ENCODE measurements at regions not wholly inside any gene's neighbourhood (a gene's known extent, or its start where the extent isn't known, plus 50 kb on each side); places are given as distances from the start of the nearest gene placed in this dataset.

- Histone ChIP-seq H3K9ac (no peak overlapping the region), H3K9me2 (no peaks in the 10 kb centered on the region), H3K4me3 (ENCODE audit: low read depth in 2 of 2, low read length in 1 of 2) (no peak overlapping the region), H3K9me3 (no peaks in the 10 kb centered on the region), H4K20me1 (ENCODE audit: insufficient read depth) (no peaks in the 10 kb centered on the region), H3K79me2 (ENCODE audit: insufficient read depth) (no peaks in the 10 kb centered on the region), H3K4me1 (ENCODE audit: control insufficient read depth in 1 of 2, insufficient read depth in 2 of 2, low read depth in 1 of 2, low read length in 1 of 2) (peaks cover 0 to 23% of the 10 kb centered on the region in 2 experiments; a peak in 2 of 4 replicates), H3K27me3 (ENCODE audit: insufficient read depth) (no peaks in the 10 kb centered on the region), H3K4me2 (no peak overlapping the region), H2AFZ (ENCODE audit: low read depth) (no peak overlapping the region), H3F3A (replicated peaks; ENCODE audit: insufficient read depth) (no peaks in the 10 kb centered on the region), H3K36me3 (replicated peaks in 1 of 2; ENCODE audit: control insufficient read depth in 1 of 2, insufficient read depth in 2 of 2, low read length in 1 of 2) (no peaks in the 10 kb centered on the region), H3K27ac (ENCODE audit: low read depth in 2 of 2, low read length in 1 of 2) (no peak overlapping the region)
- 38% methylated on average over 8 of the region's 8 CpGs for WGBS (ENCODE audit: low lambda C conversion rate)
- TF ChIP-seq CHD2 (IDR thresholded peaks at IDR 0.05; ENCODE audit: low read length, partially characterized antibody) (no peak), NFIC (IDR thresholded peaks at IDR 0.05; ENCODE audit: borderline replicate concordance) (no peak), TAF1 (IDR thresholded peaks at IDR 0.05; ENCODE audit: borderline replicate concordance, low read depth, low read length) (no peak), EZH2phosphoT487 (IDR thresholded peaks at IDR 0.05; ENCODE audit: borderline replicate concordance, low read depth) (no peak), RXRA (IDR thresholded peaks at IDR 0.05; ENCODE audit: borderline replicate concordance, low read depth) (no peak), RFX5 (IDR thresholded peaks at IDR 0.05; ENCODE audit: low read length) (no peak), MXI1 (IDR thresholded peaks at IDR 0.05; ENCODE audit: low read depth, low read length) (no peak), FOXM1 (IDR thresholded peaks at IDR 0.05; ENCODE audit: low read depth) (no peak), FOSL2 (IDR thresholded peaks at IDR 0.05; ENCODE audit: borderline replicate concordance, low read depth) (no peak), JUND (IDR thresholded peaks at IDR 0.05) (no peak), TCF12 (IDR thresholded peaks at IDR 0.05) (no peak), CTCF (IDR thresholded peaks at IDR 0.05) (no peak), TEAD4 (IDR thresholded peaks at IDR 0.05; ENCODE audit: borderline replicate concordance, insufficient read depth) (no peak), MEF2A (IDR thresholded peaks at IDR 0.05; ENCODE audit: borderline replicate concordance, low read depth) (no peak), EP300 (IDR thresholded peaks at IDR 0.05; ENCODE audit: borderline replicate concordance in 1 of 2, low read depth in 1 of 2, low read length in 1 of 2) (no peak), RCOR1 (IDR thresholded peaks at IDR 0.05; ENCODE audit: low read length) (no peak)
- ChIA-PET CTCF (interaction anchor here (0.9 to 2.3 kb wide), 5 partner anchors 13 to 229 kb away, joined by 3 to 10 read pairs (median 5); no protein-coding TSS in a partner anchor), POLR2A (interaction anchor here (0.6 kb wide), 1 partner anchor 10 kb away, joined by 3 read pairs; no protein-coding TSS in a partner anchor)
- DNase-seq: no peak
Observed at GRCh38 chr2:499726-500125, 177.5 kb downstream of the TMEM18 start.

- Histone ChIP-seq H3K27ac (ENCODE audit: low read depth in 2 of 2, low read length in 1 of 2) (peak overlapping the region in 1 of 2 experiments; percentile 64; a peak in 1 of 4 replicates), H3K4me3 (ENCODE audit: low read depth in 2 of 2, low read length in 1 of 2) (no peak overlapping the region), H3F3A (replicated peaks; ENCODE audit: insufficient read depth) (no peaks in the 10 kb centered on the region), H3K4me1 (ENCODE audit: control insufficient read depth in 1 of 2, insufficient read depth in 2 of 2, low read depth in 1 of 2, low read length in 1 of 2) (peaks cover 0 to 23% of the 10 kb centered on the region in 2 experiments; a peak in 2 of 4 replicates), H3K9me3 (no peaks in the 10 kb centered on the region), H4K20me1 (ENCODE audit: insufficient read depth) (no peaks in the 10 kb centered on the region), H2AFZ (ENCODE audit: low read depth) (no peak overlapping the region), H3K79me2 (ENCODE audit: insufficient read depth) (no peaks in the 10 kb centered on the region), H3K9me2 (no peaks in the 10 kb centered on the region), H3K4me2 (no peak overlapping the region), H3K9ac (no peak overlapping the region), H3K27me3 (ENCODE audit: insufficient read depth) (no peaks in the 10 kb centered on the region), H3K36me3 (replicated peaks in 1 of 2; ENCODE audit: control insufficient read depth in 1 of 2, insufficient read depth in 2 of 2, low read length in 1 of 2) (no peaks in the 10 kb centered on the region)
- ChIA-PET POLR2A (no interaction called here), CTCF (interaction anchor here (0.9 to 1.1 kb wide), 3 partner anchors 8 to 35 kb away, joined by 3 read pairs; no protein-coding TSS in a partner anchor)
- DNase-seq: peak; percentile 67
- no peak for TF ChIP-seq TEAD4 (IDR thresholded peaks at IDR 0.05; ENCODE audit: borderline replicate concordance, insufficient read depth)
- TF ChIP-seq MXI1 (IDR thresholded peaks at IDR 0.05; ENCODE audit: low read depth, low read length): peak; percentile 43; the same call in 1 of the 2 replicates
- no peak for TF ChIP-seq TCF12 (IDR thresholded peaks at IDR 0.05)
- 39% methylated on average over 10 of the region's 10 CpGs for WGBS (ENCODE audit: low lambda C conversion rate)
Observed at GRCh38 chr2:498493-499178, 178.6 kb downstream of the TMEM18 start.
